C4-2B (cell line): ENCODE measurements at regions not wholly inside any gene's neighbourhood (a gene's known extent, or its start where the extent isn't known, plus 50 kb on each side); places are given as distances from the start of the nearest gene placed in this dataset.

ENCODE experiments used
- H3K27ac ChIP-seq: fragments of 450-650 bp; 2 replicates; pipeline ENCODE4 v1.5.1; 2017
- ZFX ChIP-seq: fragments of 450-650 bp; IDR thresholded peaks from 2 replicates; pipeline ENCODE4 v1.6.1; 2017
- TF ChIP-seq, protein P1 (sequence below): fragments of 450-650 bp; conservative IDR thresholded peaks from 2 replicates; pipeline ENCODE4 v1.5.1; 2017; ENCODE audit warnings: mild to moderate bottlenecking

DNA sequence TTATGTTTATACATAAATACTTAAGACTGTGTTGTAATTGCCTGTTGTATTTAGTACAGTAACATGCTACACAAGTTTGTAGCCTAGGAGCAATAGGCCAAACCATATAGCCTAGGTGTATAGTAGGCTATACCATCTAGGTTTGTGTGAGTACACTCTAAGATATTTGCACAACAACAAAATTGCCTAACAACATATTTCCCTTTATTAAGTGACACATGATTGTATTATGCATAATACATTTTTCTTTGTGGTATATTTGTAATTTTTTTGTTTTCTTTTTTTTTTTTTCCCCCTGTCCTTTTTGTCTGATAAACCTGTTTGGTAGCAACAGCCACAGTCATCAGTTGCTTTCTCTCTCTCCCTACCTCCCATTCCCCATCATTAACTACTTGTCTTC lies 945.6 kb downstream of the ZPLD1 start:
- no peak for TF ChIP-seq ZFX
- TF ChIP-seq, protein P1, sequence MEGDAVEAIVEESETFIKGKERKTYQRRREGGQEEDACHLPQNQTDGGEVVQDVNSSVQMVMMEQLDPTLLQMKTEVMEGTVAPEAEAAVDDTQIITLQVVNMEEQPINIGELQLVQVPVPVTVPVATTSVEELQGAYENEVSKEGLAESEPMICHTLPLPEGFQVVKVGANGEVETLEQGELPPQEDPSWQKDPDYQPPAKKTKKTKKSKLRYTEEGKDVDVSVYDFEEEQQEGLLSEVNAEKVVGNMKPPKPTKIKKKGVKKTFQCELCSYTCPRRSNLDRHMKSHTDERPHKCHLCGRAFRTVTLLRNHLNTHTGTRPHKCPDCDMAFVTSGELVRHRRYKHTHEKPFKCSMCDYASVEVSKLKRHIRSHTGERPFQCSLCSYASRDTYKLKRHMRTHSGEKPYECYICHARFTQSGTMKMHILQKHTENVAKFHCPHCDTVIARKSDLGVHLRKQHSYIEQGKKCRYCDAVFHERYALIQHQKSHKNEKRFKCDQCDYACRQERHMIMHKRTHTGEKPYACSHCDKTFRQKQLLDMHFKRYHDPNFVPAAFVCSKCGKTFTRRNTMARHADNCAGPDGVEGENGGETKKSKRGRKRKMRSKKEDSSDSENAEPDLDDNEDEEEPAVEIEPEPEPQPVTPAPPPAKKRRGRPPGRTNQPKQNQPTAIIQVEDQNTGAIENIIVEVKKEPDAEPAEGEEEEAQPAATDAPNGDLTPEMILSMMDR: no peak
- H3K27ac ChIP-seq: no peak overlapping the region

DNA sequence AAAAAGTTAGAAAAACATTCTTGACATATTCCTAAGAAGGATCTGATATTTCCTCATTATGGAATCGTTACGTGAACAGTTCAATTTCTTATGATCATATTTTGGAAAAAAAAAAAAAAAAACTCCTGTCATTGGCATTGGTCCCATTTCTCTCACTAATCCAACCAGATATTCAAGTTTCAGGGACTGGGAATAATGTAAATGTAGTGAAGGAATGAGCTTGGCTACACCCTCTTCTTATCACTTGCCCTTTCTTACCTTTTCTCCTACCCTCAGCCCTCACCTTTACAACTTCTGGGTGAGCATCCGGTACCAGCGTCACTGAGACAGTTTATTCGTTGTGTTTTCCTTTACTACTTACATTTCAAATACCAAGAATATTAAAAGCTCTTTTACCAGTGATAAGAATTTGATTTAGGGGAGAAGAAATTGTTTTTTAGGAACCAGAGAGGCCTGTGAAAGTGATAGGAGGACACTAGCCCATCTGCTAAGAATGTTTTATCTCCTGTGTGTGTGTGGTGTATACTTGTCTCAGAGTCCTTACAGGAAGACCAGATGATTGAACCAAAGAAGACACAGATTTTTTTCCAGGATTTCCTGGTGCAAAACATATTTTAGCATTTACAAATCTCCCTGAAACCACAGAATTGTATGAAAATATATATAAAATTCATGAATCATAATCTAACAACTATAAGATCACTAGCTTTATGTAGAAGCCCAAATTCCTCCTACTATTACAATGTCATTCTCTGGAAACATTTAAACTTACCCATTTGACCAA lies 946.7 kb downstream of the ZPLD1 start:
- no peak for TF ChIP-seq ZFX
- TF ChIP-seq, protein P1: no peak

DNA sequence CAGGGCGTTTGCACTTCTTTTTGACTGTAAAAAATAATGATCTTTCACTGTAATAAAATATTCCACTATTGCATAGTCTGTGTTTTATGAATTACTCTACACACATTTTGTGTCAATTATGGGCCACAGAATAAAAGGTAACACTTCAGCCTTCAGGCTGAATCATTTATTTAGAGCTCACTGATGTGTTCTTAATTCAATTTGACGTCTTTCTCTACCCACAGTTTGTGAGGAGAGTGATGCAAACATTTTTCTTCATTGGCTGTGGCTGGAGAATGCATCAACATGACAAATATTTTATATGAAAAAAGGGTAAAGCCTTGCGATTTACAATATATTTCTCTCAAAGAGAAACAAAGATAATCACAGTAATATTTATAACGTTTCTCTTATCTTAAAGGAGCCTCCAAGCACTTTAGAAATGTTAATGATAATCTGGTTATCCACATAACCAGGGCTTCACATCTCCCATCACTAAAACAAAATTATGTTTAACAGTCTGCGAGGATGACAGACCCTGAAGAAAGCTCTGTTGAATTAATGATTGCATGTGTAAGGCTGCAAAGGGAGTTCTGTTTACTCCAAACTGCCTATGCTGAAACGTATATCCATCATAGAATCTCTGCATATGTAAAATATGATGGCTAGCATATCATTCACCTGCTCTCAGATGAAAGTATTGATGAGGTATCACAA lies 951.3 kb downstream of the ZPLD1 start:
- TF ChIP-seq ZFX: no peak
- TF ChIP-seq, protein P1: no peak
- H3K27ac ChIP-seq: no peak overlapping the region

More for the DNA sequence above, 946.7 kb downstream of the ZPLD1 start:
- no peak overlapping the region for H3K27ac ChIP-seq

DNA sequence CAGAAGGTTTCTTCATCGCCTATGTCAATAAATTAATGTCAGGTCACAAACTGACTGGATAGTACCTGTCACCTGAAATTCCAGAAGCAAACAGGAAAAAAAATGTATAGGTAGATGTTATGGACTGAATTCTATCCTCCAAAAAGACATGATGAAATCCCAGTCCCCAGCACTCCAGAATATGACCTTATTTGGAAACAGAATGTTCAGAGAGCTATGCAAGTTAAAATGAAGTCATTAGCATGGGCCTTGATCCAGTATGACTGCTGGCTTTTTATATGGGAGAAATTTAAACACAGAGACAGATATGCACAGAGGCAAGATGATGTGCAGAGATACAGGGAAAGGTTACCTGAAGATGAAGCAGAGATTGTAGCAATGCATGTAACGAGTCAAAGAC lies 953.4 kb downstream of the ZPLD1 start:
- H3K27ac ChIP-seq: no peak overlapping the region

DNA sequence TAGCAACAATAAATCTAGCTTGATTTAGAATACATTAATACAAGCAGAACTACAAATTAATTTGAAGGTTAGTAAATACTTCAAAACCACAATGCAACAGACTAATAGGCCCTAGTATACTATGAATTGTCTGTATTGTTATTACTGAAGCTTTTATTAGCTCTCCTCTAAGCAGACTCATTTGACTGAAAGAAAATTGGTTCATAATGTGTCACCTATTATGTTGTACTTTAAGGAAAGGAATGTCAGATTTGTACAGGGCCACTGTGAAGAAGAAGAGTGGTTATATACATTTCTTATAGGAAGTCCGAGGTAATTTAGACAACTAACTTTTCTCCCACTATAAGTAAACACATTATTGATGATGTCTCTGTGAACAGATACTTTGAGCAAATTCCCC lies 954.5 kb downstream of the ZPLD1 start:
- TF ChIP-seq, protein P1: no peak
- no peak for TF ChIP-seq ZFX
- H3K27ac ChIP-seq: no peak overlapping the region

More for the DNA sequence above, 953.4 kb downstream of the ZPLD1 start:
- TF ChIP-seq, protein P1: no peak
- no peak for TF ChIP-seq ZFX

DNA sequence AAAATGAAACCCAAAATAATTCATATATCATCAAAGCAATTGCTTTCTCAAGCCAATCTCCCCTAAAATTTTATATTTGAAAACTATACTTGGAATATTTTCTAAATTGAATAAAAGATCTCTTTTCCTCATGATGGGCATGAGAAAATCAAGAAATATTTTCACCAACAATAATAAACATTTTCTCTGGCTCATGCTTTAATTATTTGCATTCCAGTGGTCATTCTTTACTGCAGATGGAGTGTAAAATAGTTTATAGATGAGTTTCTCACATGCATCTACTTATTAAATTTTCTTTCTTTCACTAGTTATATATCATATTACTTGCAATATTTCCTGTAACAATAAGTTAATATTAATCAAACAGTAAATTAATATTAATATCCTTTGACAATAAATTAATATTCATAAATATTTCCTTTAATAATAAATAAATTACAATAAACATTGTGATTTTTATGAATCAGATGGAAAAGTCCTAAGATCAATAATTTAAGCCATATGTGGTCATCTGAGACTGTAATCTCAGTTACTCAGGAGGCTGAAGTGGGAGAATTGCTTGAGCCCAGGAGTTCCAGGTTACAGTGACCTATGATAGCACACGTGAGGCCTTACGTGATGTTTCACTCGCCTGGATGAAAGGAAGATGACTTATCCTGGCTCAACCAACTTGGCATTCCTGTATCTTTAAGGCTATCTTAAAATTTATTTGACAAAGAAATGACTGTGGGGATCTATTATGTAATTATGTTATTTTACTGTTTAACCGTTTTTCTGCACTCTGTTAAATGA lies 958.8 kb downstream of the ZPLD1 start:
- no peak for TF ChIP-seq ZFX
- TF ChIP-seq, protein P1: no peak
- no peak overlapping the region for H3K27ac ChIP-seq

DNA sequence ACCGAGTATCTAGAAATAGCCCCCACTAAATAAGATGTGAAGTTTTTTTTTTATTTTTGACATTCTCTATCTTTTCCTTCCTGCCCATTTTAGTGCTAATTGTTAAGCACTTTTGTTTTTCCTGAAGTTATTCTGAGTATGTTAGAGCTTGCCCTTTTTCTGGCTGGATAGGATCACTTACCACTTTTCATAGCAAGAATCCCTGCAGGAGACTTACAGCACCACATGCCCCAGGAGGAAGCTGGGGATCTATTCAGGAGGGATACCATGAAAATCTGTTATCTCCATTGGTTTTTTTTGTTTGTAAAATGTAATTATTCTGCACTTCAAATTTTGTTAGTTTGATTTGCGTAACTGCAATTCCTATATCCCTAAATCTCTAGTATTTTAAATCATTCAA lies 968.4 kb downstream of the ZPLD1 start:
- H3K27ac ChIP-seq: no peak overlapping the region
- TF ChIP-seq, protein P1: no peak
- no peak for TF ChIP-seq ZFX
